GM12864 (cell line): ENCODE measurements at regions not wholly inside any gene's neighbourhood (a gene's known extent, or its start where the extent isn't known, plus 50 kb on each side); places are given as distances from the start of the nearest gene placed in this dataset.
"Not testable (repeated sequence)": the region's sequence is repeated elsewhere in the genome, so short reads cannot be mapped to it uniquely, and the experiment has no call there.

Source experiments
- DNase-seq: peaks from one replicate; pipeline ENCODE4 v3.0.0-alpha.2; 2011; ENCODE audit warnings: low read depth
- H3K4me3 ChIP-seq: 2 replicates; pipeline ENCODE4 v1.5.1; 2011; ENCODE audit warnings: mild to moderate bottlenecking, low read depth, low read length, control low read depth
- TF ChIP-seq, protein P1 (sequence below): IDR thresholded peaks from 2 replicates; pipeline ENCODE4 v1.5.1; 2011; ENCODE audit warnings: low read depth, mild to moderate bottlenecking, moderate library complexity, low read length, control low read depth, inconsistent platforms; ENCODE audit errors: missing control alignments

- TF ChIP-seq, protein P1, sequence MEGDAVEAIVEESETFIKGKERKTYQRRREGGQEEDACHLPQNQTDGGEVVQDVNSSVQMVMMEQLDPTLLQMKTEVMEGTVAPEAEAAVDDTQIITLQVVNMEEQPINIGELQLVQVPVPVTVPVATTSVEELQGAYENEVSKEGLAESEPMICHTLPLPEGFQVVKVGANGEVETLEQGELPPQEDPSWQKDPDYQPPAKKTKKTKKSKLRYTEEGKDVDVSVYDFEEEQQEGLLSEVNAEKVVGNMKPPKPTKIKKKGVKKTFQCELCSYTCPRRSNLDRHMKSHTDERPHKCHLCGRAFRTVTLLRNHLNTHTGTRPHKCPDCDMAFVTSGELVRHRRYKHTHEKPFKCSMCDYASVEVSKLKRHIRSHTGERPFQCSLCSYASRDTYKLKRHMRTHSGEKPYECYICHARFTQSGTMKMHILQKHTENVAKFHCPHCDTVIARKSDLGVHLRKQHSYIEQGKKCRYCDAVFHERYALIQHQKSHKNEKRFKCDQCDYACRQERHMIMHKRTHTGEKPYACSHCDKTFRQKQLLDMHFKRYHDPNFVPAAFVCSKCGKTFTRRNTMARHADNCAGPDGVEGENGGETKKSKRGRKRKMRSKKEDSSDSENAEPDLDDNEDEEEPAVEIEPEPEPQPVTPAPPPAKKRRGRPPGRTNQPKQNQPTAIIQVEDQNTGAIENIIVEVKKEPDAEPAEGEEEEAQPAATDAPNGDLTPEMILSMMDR, result no peak
- no peak for DNase-seq
- no peak overlapping the region for H3K4me3 ChIP-seq
Observed at GRCh38 chr5:71817891-71818290, 98.8 kb downstream of the CARTPT start.

DNA sequence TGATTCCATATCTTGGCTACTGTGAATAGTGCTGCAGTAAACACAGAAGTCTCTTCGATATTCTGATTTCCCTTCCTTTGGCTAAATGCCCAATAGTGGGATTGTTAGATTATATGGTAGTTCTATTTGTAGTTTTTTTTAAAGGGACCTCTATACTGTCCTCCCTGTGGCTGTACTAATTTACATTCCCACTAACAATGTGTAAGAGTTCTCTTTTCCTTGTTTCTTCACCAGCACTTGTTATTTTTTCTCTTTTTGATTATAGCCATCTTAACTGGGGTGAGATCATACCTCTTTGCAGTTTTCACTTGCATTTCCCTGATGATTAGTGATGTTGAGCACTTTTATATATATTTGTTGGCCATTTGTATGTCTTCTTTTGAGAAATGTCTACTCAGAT, 102.0 kb downstream of the CARTPT start:
- no peak overlapping the region for H3K4me3 ChIP-seq
- no peak for DNase-seq
- TF ChIP-seq, protein P1, result no peak

- H3K4me3 ChIP-seq, DNase-seq: not testable (repeated sequence)
Observed at GRCh38 chr5:71822065-71822464, 103.0 kb downstream of the CARTPT start.

GRCh38 chr5:71825992-71826391, 106.9 kb downstream of the CARTPT start:
- TF ChIP-seq, protein P1, result no peak
- no peak for DNase-seq
- no peak overlapping the region for H3K4me3 ChIP-seq

DNA sequence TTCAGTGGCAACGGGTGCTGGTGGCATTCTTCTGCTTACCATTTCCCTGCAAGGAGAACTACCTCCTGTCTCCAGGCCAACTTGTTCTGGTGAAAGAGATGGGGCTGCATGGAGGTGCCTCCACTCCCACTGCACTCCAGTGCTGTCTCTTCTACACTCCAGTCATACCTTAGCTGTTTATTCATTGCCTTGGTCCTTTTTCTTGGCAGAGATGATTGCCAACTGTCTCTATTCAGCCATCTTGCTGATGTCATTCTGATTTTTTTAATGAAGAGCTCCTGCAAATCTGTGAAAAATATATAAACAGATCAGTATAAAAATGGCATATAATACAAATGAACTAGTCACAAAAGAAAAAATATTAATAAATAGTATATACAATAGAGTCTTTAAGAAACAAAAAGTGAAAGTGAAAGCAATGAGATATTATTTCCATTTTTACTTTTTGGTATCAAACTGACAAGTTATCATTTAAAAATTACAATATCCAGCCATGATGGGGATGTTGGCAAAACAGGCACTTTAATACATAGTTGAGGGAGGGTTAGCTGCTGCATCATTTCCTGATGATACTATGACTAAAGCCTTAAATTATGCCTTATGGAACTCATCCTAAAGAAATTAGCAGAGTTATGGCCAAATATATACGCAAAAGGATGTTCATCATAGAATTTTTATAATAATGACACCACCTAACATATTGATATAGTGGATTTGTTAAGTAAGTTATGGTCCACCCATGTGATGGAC, 109.4 kb downstream of the CARTPT start:
- no peak for DNase-seq
- TF ChIP-seq, protein P1, result no peak
- no peak overlapping the region for H3K4me3 ChIP-seq

GRCh38 chr5:71829206-71829605, 110.1 kb downstream of the CARTPT start:
- TF ChIP-seq, protein P1, result no peak
- no peak overlapping the region for H3K4me3 ChIP-seq
- no peak for DNase-seq

DNA sequence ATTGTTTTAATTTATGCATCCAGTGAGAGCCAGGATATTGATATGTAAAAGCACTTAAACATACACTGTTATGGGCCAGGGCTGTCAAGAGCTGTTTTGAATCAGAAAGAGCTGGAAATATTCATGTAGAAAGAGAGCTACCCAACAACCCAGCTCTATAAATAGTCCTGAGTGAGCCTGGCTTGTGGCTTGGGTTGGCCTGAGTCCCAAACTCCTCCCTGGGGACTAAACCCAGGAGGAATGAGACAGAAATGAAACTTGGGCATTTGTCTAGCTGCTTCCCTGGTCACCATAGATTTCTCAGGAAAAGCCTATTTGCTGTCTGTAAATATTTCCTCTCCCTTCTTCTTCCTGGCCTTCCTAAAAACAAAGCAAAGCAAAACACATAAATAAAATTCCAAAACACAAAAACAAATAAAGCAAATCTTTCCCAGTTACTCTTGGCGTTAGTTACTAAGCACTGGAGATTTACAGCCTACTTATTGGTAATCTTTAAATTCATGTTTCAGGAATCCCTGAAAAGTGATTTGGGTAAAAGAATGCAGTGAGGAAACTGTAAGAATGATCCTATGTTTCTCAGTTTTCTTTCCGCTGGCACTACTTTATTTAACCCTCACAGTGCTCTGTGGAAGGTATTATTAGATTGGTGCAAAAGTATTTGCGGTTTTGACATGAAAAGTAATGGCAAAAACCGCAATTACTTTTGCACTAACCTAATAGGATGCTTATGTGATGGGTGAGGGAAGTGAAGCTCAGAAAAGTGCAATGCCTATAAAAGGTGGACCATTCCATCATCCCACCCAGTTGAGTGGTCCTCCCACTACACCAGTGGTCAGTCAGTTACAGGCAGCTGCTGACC, 111.8 kb downstream of the CARTPT start:
- DNase-seq, result no peak
- H3K4me3 ChIP-seq, result no peak overlapping the region
- TF ChIP-seq, protein P1, result no peak
